ENCODE measurements at regions not wholly inside any gene's neighbourhood (a gene's known extent, or its start where the extent isn't known, plus 50 kb on each side); places are given as distances from the start of the nearest gene placed in this dataset.

GRCh38 chr12:127284870-127285431 is 982.0 kb upstream of the TMEM132C start:
- H3K79me2 ChIP-seq (ENCODE audit: insufficient read depth, low read length) = no peaks in the 10 kb centered on the region
- no peak overlapping the region for H3K14ac ChIP-seq (ENCODE audit: insufficient read depth, low read length)
- no peaks in the 10 kb centered on the region for H3K79me1 ChIP-seq (ENCODE audit: insufficient read depth, low read depth, low read length, poor library complexity, severe bottlenecking)
- no peak overlapping the region for H3K27ac Mint-ChIP-seq
- TF ChIP-seq CTCF (conservative IDR thresholded peaks at IDR 0.05) = no peak
- H2BK5ac ChIP-seq (ENCODE audit: insufficient read length, low read length) = no peak overlapping the region
- H2AFZ ChIP-seq (ENCODE audit: low read length) = no peak overlapping the region
- H3T11ph ChIP-seq (ENCODE audit: low read length) = no peak overlapping the region
- peaks cover 5% of the 10 kb centered on the region for H3K27me3 Mint-ChIP-seq (ENCODE audit: low read depth)
- no peaks in the 10 kb centered on the region for H3K23me2 ChIP-seq (ENCODE audit: insufficient read length, low read depth, low read length, poor library complexity, severe bottlenecking)
- no peak overlapping the region for H4K8ac ChIP-seq (replicated peaks; ENCODE audit: insufficient read length, low read depth, low read length)
- no peak overlapping the region for H2BK15ac ChIP-seq (ENCODE audit: low read depth, low read length)
- no peak overlapping the region for H3K56ac ChIP-seq (ENCODE audit: insufficient read length, low read depth, low read length)
- peaks cover 6 to 10% of the 10 kb centered on the region in 2 experiments; a peak in 3 of 4 replicates for H3K4me1 Mint-ChIP-seq
- no peaks in the 10 kb centered on the region for H3K27me3 ChIP-seq (ENCODE audit: insufficient read depth, low read length)
- H2BK20ac ChIP-seq (ENCODE audit: low read depth, low read length, poor library complexity, severe bottlenecking) = no peak overlapping the region
- no peaks in the 10 kb centered on the region; the same call in 1 of the 2 replicates for H3K4me1 ChIP-seq (ENCODE audit: insufficient read depth, low read length)
- no peak overlapping the region for H3K23ac ChIP-seq (ENCODE audit: insufficient read length, low read depth, low read length)
- no peak overlapping the region for H3K4me3 Mint-ChIP-seq
- H4K5ac ChIP-seq (ENCODE audit: insufficient read length, low read depth, low read length) = no peak overlapping the region
- no peaks in the 10 kb centered on the region for H3K9me3 ChIP-seq (ENCODE audit: control insufficient read depth, low read depth, low read length)
- H4K20me1 ChIP-seq (ENCODE audit: control insufficient read depth, insufficient read depth, insufficient read length) = no peaks in the 10 kb centered on the region
- H2BK120ac ChIP-seq (ENCODE audit: low read depth, low read length, poor library complexity, severe bottlenecking) = no peak overlapping the region
- no peak for DNase-seq
- H3K27ac ChIP-seq (ENCODE audit: insufficient read length, low read depth, low read length) = no peak overlapping the region
- no peak overlapping the region for H3K4me2 ChIP-seq (ENCODE audit: insufficient read depth, insufficient read length, low read length)
- H3K9me3 Mint-ChIP-seq = no peaks in the 10 kb centered on the region
- H3K18ac ChIP-seq (ENCODE audit: insufficient read length, low read depth, low read length) = no peak overlapping the region
- no peak overlapping the region for H3K4ac ChIP-seq (ENCODE audit: low read depth, low read length)
- H4K91ac ChIP-seq (ENCODE audit: insufficient read length, low read depth, low read length) = no peak overlapping the region
- no peak overlapping the region for H3K9ac ChIP-seq (ENCODE audit: extremely low read depth, insufficient read length, low read length)
- H3K36me3 Mint-ChIP-seq (ENCODE audit: insufficient read depth in 1 of 3, low read depth in 3 of 3) = no peaks in the 10 kb centered on the region
- no peak overlapping the region for H2BK12ac ChIP-seq (ENCODE audit: insufficient read length, low read depth, low read length)
- WGBS (ENCODE audit: extremely low coverage, insufficient read length, low lambda C conversion rate) = no CpG with 5 or more reads among the region's 3 CpGs
- H2AK5ac ChIP-seq (ENCODE audit: insufficient read length, low read length) = no peak overlapping the region

Data from H9 (cell line).